HG03108 (cell line): ENCODE measurements at regions not wholly inside any gene's neighbourhood (a gene's known extent, or its start where the extent isn't known, plus 50 kb on each side); places are given as distances from the start of the nearest gene placed in this dataset.
"Not testable (repeated sequence)": the region's sequence is repeated elsewhere in the genome, so short reads cannot be mapped to it uniquely, and the experiment has no call there.

Experiments
- ATAC-seq: cut with Tn5 transposase; IDR thresholded peaks from one replicate; pipeline ENCODE4 v1.9.1; 2021; ENCODE audit warnings: moderate library complexity; ENCODE audit not compliant: unreplicated experiment

GRCh38 chr2:40680547-40680946, 228.7 kb upstream of the SLC8A1 start:
- no peak for ATAC-seq

- ATAC-seq: no peak
These were observed 238.1 kb upstream of the SLC8A1 start for GRCh38 chr2:40690036-40690435.

GRCh38 chr2:40690525-40690924, 238.6 kb upstream of the SLC8A1 start:
- no peak for ATAC-seq

- ATAC-seq: no peak
These were observed 248.5 kb upstream of the SLC8A1 start for GRCh38 chr2:40700231-40700954.

GRCh38 chr2:40712197-40712894, 260.5 kb upstream of the SLC8A1 start:
- ATAC-seq: not testable (repeated sequence)

GRCh38 chr2:40716879-40717278, 265.0 kb upstream of the SLC8A1 start:
- no peak for ATAC-seq

- no peak for ATAC-seq
These were observed 267.5 kb upstream of the SLC8A1 start for GRCh38 chr2:40719414-40719813.

GRCh38 chr2:40721595-40721994, 269.7 kb upstream of the SLC8A1 start:
- no peak for ATAC-seq

GRCh38 chr2:40723194-40723593, 271.3 kb upstream of the SLC8A1 start:
- no peak for ATAC-seq

GRCh38 chr2:40725040-40725439, 273.1 kb upstream of the SLC8A1 start:
- no peak for ATAC-seq

GRCh38 chr2:40725950-40726349, 274.1 kb upstream of the SLC8A1 start:
- ATAC-seq: no peak

GRCh38 chr2:40734797-40735196, 282.9 kb upstream of the SLC8A1 start:
- ATAC-seq: no peak

- ATAC-seq: no peak
These were observed 285.3 kb upstream of the SLC8A1 start for GRCh38 chr2:40737180-40737579.

GRCh38 chr2:40740419-40740818, 288.5 kb upstream of the SLC8A1 start:
- no peak for ATAC-seq

GRCh38 chr2:40741532-40741931, 289.6 kb upstream of the SLC8A1 start:
- ATAC-seq: no peak

- no peak for ATAC-seq
These were observed 294.3 kb upstream of the SLC8A1 start for GRCh38 chr2:40746191-40746590.

- ATAC-seq: no peak
These were observed 300.1 kb upstream of the SLC8A1 start for GRCh38 chr2:40751981-40752380.

- no peak for ATAC-seq
These were observed 300.9 kb upstream of the SLC8A1 start for GRCh38 chr2:40752796-40753195.

- no peak for ATAC-seq
These were observed 303.0 kb upstream of the SLC8A1 start for GRCh38 chr2:40754912-40755311.

GRCh38 chr2:40758401-40759155, 306.7 kb upstream of the SLC8A1 start:
- ATAC-seq: no peak

- ATAC-seq: peak; percentile 46
These were observed 308.3 kb upstream of the SLC8A1 start for GRCh38 chr2:40760071-40760666.
